RPMI7951 (cell line): ENCODE measurements at regions not wholly inside any gene's neighbourhood (a gene's known extent, or its start where the extent isn't known, plus 50 kb on each side); places are given as distances from the start of the nearest gene placed in this dataset.
A peak's percentile ranks its signal among the peaks of the same experiment; 100 is the strongest.

Experiments
- DNase-seq: peaks from one replicate; pipeline ENCODE4 v3.0.0-alpha.2; 2012; ENCODE audit warnings: low read depth

- DNase-seq = no peak
Measured at GRCh38 chr11:127738771-127739286, 738.3 kb upstream of the KIRREL3 start.

- no peak for DNase-seq
Measured at GRCh38 chr11:127737499-127737898, 736.9 kb upstream of the KIRREL3 start.

GRCh38 chr11:127733552-127733951 lies 733.0 kb upstream of the KIRREL3 start:
- no peak for DNase-seq

DNA sequence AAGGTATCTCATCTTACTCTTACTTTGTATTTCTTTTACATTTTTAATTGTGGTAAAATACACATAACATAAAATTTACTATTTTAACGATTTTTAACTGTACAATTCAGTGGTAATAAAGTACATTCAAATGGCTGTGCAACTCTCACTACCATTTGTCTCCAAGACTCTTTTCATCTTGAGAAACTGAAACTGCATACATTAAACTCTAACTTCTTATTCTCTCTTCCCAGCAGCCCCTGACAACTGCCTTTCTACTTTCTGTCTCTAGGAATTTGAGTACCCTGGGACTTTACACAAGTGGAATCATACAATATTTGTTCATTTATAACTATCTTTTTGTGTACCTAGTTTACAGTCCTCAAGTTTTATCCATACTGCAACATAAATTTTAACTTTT lies 725.8 kb upstream of the KIRREL3 start:
- no peak for DNase-seq

GRCh38 chr11:127723714-127724113 lies 723.1 kb upstream of the KIRREL3 start:
- DNase-seq = no peak

- no peak for DNase-seq
Measured at GRCh38 chr11:127713226-127713625, 712.7 kb upstream of the KIRREL3 start.

- DNase-seq = no peak
Measured at GRCh38 chr11:127711748-127712147, 711.2 kb upstream of the KIRREL3 start.

- DNase-seq = no peak
Measured at GRCh38 chr11:127710831-127711230, 710.3 kb upstream of the KIRREL3 start.

DNA sequence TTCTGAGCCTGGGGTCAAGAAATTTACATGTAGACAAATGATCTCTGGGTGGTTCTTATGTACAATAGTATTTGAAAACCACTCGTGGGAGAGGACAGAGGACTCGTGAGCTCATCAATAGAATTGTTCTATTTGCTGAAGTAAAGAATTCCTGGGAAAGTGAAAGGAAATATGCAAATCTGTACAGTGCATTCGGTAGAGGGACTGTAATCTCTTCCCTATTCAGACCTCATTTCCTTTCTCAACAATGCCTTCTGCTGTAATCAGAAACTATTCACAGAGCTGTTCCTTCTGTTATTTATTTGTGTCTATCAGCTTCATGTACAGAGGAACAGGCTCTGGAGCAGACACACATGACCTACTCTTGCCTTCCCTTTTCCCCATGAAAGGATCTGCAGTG lies 709.4 kb upstream of the KIRREL3 start:
- no peak for DNase-seq

- DNase-seq = no peak
Measured at GRCh38 chr11:127693686-127694085, 693.1 kb upstream of the KIRREL3 start.

GRCh38 chr11:127683321-127683720 lies 682.8 kb upstream of the KIRREL3 start:
- no peak for DNase-seq

GRCh38 chr11:127679816-127680545 lies 679.4 kb upstream of the KIRREL3 start:
- no peak for DNase-seq

- no peak for DNase-seq
Measured at GRCh38 chr11:127678631-127679030, 678.1 kb upstream of the KIRREL3 start.

DNA sequence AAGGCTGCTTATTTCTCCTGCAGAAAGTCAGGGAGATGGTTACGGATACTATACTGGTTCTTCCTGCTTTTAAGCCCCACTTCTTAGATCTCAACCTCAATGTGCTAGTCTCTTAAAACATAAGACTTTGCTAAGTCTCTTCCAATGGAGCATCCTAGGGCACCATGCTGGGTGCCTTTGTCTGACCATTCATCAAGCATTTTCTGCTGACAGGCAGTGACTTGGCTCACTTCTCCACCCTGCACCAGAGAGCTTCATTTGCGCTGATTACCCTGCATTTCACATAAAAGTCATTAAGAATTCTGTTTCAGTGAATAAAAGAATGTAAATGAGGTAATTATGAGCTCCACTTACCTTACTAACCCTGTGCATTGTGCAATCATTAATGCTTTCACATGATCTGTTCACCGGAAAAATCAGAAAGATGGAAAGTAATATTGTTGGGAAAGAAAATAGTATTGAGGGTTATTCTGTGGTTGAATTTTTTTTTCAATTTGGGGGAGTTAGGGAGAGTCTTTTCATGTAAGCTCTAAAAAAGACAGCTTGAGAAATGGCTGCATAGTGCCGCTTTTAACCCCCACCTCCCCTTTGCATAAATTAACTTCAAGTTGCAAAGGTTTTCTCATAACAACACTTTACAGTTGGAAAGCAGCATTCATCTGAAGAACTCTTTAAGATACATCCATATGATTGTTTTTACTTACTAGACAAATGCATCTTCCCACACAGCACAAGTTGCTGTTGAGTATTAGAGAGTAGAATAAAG lies 677.3 kb upstream of the KIRREL3 start:
- no peak for DNase-seq

- DNase-seq = peak; percentile 40
Measured at GRCh38 chr11:127675581-127675980, 675.0 kb upstream of the KIRREL3 start.

DNA sequence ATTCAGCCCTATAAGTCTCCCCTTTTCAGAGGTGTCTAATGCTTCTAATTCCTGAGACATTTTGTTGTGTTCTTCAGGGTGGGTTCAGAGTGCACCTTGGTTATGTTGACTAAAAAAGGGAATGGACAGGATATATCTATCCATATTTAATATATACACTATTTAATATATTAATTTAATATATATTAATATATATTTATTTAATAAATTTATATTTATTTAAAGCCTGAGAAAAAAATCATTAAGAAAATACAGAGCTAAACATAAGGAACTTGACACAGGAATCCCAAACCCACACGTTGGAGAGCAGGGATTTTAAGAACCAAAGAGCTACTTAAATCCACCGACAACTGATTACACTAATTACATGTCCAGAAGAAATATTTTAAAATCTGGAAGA lies 674.2 kb upstream of the KIRREL3 start:
- DNase-seq = no peak

- peak; percentile 18 for DNase-seq
Measured at GRCh38 chr11:127670374-127671119, 670.0 kb upstream of the KIRREL3 start.

DNA sequence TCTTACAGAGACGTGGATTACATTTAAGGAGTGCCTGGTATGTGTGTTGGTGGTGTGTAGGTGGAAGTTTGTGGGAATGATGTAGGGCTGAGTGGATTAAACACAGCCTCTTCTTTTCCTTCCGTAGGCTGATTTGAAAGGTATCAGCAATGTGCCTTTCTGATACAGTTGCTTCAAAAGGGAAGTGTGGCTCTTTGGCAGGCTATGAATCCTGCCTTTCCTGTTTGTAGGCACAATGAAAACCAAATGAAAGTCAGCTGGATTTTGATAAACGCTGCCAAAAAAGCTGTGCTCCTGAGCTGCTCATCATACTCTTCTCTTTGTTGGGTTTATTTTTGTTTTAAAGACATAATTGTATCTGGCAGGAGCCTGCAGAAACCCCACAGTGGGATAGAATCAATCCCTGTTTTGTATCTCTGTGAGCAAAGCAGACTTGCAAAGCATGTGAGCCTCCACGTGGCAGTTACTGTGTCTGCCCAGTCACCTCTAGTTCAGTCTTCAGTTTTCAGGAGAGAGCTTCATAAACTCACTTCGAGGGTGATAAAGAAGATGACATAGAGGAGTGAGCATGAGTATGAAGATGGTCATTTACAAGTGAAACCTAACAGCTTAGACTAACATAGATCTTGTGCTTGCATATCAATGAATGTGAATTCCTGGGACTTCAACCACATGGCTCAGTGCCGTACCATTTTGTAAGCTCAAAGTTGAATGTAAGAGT lies 655.7 kb upstream of the KIRREL3 start:
- DNase-seq = peak; percentile 25

DNA sequence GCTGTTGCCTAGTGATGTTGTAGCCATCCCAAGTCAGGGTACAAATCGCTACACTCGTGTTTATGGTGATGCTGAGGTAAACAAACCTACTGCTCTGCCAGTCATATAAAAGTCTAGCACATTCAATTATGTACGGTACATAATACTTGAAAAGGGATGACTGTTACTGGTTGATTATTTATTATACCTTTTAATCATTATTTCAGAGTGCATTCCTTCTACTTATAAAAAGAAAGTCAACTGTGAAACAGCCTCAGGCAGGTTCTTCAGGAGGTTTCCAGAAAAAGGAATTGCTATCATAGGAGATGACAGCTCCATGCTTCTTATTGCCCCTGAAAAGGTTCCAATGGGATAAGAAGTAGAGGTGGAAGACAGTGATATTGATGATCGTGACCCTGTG lies 652.5 kb upstream of the KIRREL3 start:
- no peak for DNase-seq

GRCh38 chr11:127651888-127652221 lies 651.3 kb upstream of the KIRREL3 start:
- no peak for DNase-seq

DNA sequence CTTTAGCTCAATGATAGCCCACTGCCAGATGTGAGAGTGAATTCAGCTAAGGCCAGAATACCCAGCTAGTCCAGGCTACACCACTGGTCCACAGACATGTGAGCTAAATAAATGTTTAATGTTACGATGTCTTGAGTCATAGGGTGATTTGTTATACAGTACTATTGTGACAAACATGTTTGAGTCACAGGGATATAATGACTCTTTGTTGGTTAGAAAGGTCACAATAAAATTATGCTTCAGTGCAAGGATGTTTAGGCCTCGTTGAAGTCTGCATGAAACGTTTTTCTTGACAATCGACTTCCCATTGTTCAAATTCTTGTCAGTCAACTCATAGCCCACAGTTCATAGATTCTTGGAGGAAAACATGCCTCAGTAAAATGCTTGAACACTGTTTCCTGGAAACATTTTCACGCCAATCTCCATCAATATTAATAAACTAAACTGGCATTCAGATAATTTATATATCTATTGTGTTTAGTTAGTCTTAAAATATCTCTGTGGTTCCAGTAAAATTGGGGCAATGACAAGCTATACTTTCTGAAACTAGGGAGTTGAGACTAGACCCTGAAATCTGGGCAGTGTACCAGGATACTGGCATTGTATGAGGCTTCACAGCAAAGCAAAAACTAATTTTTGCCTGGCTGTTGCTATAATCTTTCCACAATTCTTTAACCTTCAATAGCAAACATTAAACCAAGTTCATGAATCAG lies 650.8 kb upstream of the KIRREL3 start:
- DNase-seq = peak; percentile 87
